Endodermal cell (in vitro differentiated cells): ENCODE measurements at regions not wholly inside any gene's neighbourhood (a gene's known extent, or its start where the extent isn't known, plus 50 kb on each side); places are given as distances from the start of the nearest gene placed in this dataset.

Source experiments
- DNase-seq: peaks from one replicate; pipeline ENCODE4 v3.0.0-alpha.2; 2017
- H3K27ac ChIP-seq: 2 replicates; pipeline ENCODE4 v1.5.1; 2013; ENCODE audit warnings: mild to moderate bottlenecking, low read depth, low read length, moderate library complexity
- H3K27me3 ChIP-seq: 2 replicates; pipeline ENCODE4 v1.6.1; 2013; ENCODE audit warnings: mild to moderate bottlenecking, low read length, moderate library complexity; ENCODE audit not compliant: insufficient read depth, control insufficient read depth, poor library complexity, severe bottlenecking
- H3K36me3 ChIP-seq: 2 replicates; pipeline ENCODE4 v1.7.0; 2013; ENCODE audit warnings: mild to moderate bottlenecking, low read length, moderate library complexity; ENCODE audit not compliant: control insufficient read depth, insufficient read depth
- H3K4me1 ChIP-seq: one replicate; pipeline ENCODE4 v1.7.0; 2013; ENCODE audit warnings: low read length; ENCODE audit not compliant: control insufficient read depth, insufficient read depth
- H3K4me3 ChIP-seq: 2 replicates; pipeline ENCODE4 v1.5.1; 2013; ENCODE audit warnings: mild to moderate bottlenecking, low read length, moderate library complexity
- H3K9ac ChIP-seq: 2 replicates; pipeline ENCODE4 v1.6.1; 2013; ENCODE audit warnings: mild to moderate bottlenecking, low read length, moderate library complexity; ENCODE audit not compliant: poor library complexity, severe bottlenecking; ENCODE audit errors: extremely low read depth
- H3K9me3 ChIP-seq: 2 replicates; pipeline ENCODE4 v1.6.1; 2013; ENCODE audit warnings: mild to moderate bottlenecking, low read length, moderate library complexity; ENCODE audit not compliant: control insufficient read depth
- H3K27ac Mint-ChIP-seq: 2 replicates; pipeline ENCODE4 v1.8.0; 2020; ENCODE audit warnings: mixed read lengths
- H3K27me3 Mint-ChIP-seq: 2 replicates; pipeline ENCODE4 v1.8.0; 2021; ENCODE audit warnings: mild to moderate bottlenecking, mixed read lengths; ENCODE audit not compliant: insufficient read depth
- H3K36me3 Mint-ChIP-seq: 2 replicates; pipeline ENCODE4 v1.8.0; 2020; ENCODE audit warnings: low read depth, mixed read lengths
- H3K4me1 Mint-ChIP-seq: 2 replicates; pipeline ENCODE4 v1.8.0; 2020; ENCODE audit warnings: mixed read lengths
- H3K4me3 Mint-ChIP-seq: 2 replicates; pipeline ENCODE4 v1.8.0; 2020; ENCODE audit warnings: mild to moderate bottlenecking, moderate library complexity, mixed read lengths
- H3K9me3 Mint-ChIP-seq: 2 replicates; pipeline ENCODE4 v1.8.0; 2020; ENCODE audit warnings: mild to moderate bottlenecking, mixed read lengths
- CTCF ChIP-seq: fragments of 200-600 bp; sonication (generic); conservative IDR thresholded peaks from 2 replicates; pipeline ENCODE4 v1.5.0; 2021; ENCODE audit warnings: antibody characterized with exemption, mild to moderate bottlenecking
- WGBS, 2 experiments: methylation state at CpG; one replicate each; pipeline versions ENCODE4 v1.1.5 to v1.1.7; 2013; ENCODE audit warnings: missing lambda C conversion rate in 2 of 2, mixed read lengths in 1 of 2; ENCODE audit not compliant: insufficient coverage in 1 of 2, insufficient read length in 1 of 2; 5-methylcytosine and 5-hydroxymethylcytosine counted together

GRCh38 chr9:81335879-81336421, 353.4 kb downstream of the TLE1 start:
- Histone ChIP-seq H3K4me3 (no peak overlapping the region), H3K4me1 (no peaks in the 10 kb centered on the region), H3K9me3 (peaks cover 13% of the 10 kb centered on the region), H3K36me3 (no peaks in the 10 kb centered on the region), H3K27me3 (no peaks in the 10 kb centered on the region), H3K9ac (no peak overlapping the region), H3K27ac (no peak overlapping the region)
- H3K27me3 Mint-ChIP-seq, result no peaks in the 10 kb centered on the region
- no peak overlapping the region for H3K27ac Mint-ChIP-seq
- H3K4me3 Mint-ChIP-seq, result no peak overlapping the region
- no peak for TF ChIP-seq CTCF
- DNase-seq, result no peak
- H3K36me3 Mint-ChIP-seq, result no peaks in the 10 kb centered on the region
- H3K9me3 Mint-ChIP-seq, result peaks cover 24% of the 10 kb centered on the region
- WGBS, 2 experiments, result 84 to 100% methylated on average over 1 to 3 of the region's 3 CpGs
- no peaks in the 10 kb centered on the region for H3K4me1 Mint-ChIP-seq

- WGBS, 2 experiments, result 98% methylated on average over 3 of the region's 3 CpGs; no CpG with 5 or more reads in 1 of the 2 experiments
- peaks cover 3% of the 10 kb centered on the region for H3K36me3 Mint-ChIP-seq
- H3K9me3 Mint-ChIP-seq, result peaks cover 46% of the 10 kb centered on the region
- Histone ChIP-seq H3K9me3 (peaks cover 26% of the 10 kb centered on the region), H3K27ac (no peak overlapping the region), H3K9ac (no peak overlapping the region), H3K36me3 (no peaks in the 10 kb centered on the region), H3K27me3 (no peaks in the 10 kb centered on the region), H3K4me3 (no peak overlapping the region), H3K4me1 (no peaks in the 10 kb centered on the region)
- TF ChIP-seq CTCF, result no peak
- H3K4me1 Mint-ChIP-seq, result no peaks in the 10 kb centered on the region
- no peak overlapping the region for H3K4me3 Mint-ChIP-seq
- H3K27me3 Mint-ChIP-seq, result no peaks in the 10 kb centered on the region
- no peak overlapping the region for H3K27ac Mint-ChIP-seq
- DNase-seq, result no peak
Measured at GRCh38 chr9:81321551-81321950, 367.8 kb downstream of the TLE1 start.

- Histone ChIP-seq H3K9me3 (peaks cover 27% of the 10 kb centered on the region), H3K9ac (no peak overlapping the region), H3K36me3 (no peaks in the 10 kb centered on the region), H3K4me3 (no peak overlapping the region), H3K27me3 (no peaks in the 10 kb centered on the region), H3K27ac (no peak overlapping the region), H3K4me1 (no peaks in the 10 kb centered on the region)
- H3K4me3 Mint-ChIP-seq, result no peak overlapping the region
- TF ChIP-seq CTCF, result no peak
- H3K9me3 Mint-ChIP-seq, result peaks cover 51% of the 10 kb centered on the region
- H3K4me1 Mint-ChIP-seq, result no peaks in the 10 kb centered on the region
- DNase-seq, result no peak
- 93 to 94% methylated on average over 2 to 4 of the region's 4 CpGs for WGBS, 2 experiments
- no peak overlapping the region for H3K27ac Mint-ChIP-seq
- H3K27me3 Mint-ChIP-seq, result no peaks in the 10 kb centered on the region
- peaks cover 4% of the 10 kb centered on the region for H3K36me3 Mint-ChIP-seq
Measured at GRCh38 chr9:81320909-81321482, 368.4 kb downstream of the TLE1 start.
